SK-N-SH (cell line): ENCODE measurements at regions not wholly inside any gene's neighbourhood (a gene's known extent, or its start where the extent isn't known, plus 50 kb on each side); places are given as distances from the start of the nearest gene placed in this dataset.

Source experiments
- CTCF ChIA-PET: fragments of 300-600, 350-600 bp; formaldehyde crosslinking; extraction: SDS; loops from one replicate; lab custom pipeline; 2021; lab: Yijun Ruan, JAX
- POLR2A ChIA-PET: fragments of 350-600 bp; sonication (Branson Sonifier 250); formaldehyde crosslinking; extraction: SDS; loops from one replicate; lab custom pipeline; 2020; ENCODE audit warnings: antibody characterized with exemption, inconsistent platforms; lab: Yijun Ruan, JAX
- DNase-seq: peaks from one replicate; pipeline ENCODE4 v3.0.0; 2012
- H2AFZ ChIP-seq: fragments of 200-600 bp; sonication (generic); 2 replicates; pipeline ENCODE4 v1.8.1; 2016; ENCODE audit warnings: antibody characterized with exemption, mild to moderate bottlenecking, low read depth
- H3F3A ChIP-seq: fragments of 200-600 bp; sonication (generic); replicated peaks from 2 replicates; pipeline ENCODE3; 2016; ENCODE audit warnings: antibody characterized with exemption, mild to moderate bottlenecking; ENCODE audit not compliant: insufficient read depth
- H3K27ac ChIP-seq, 2 experiments: fragments of 200-500 bp in 1 of 2; fragments of 200-600 bp in 1 of 2; sonication (Bioruptor generic) in 1 of 2; sonication (generic), shearing (Covaris generic) in 1 of 2; 2 replicates each; pipeline versions ENCODE4 v1.5.1 to v1.6.1; 2014 to 2016; ENCODE audit warnings: low read depth in 2 of 2, inconsistent platforms in 1 of 2, low read length in 1 of 2, mild to moderate bottlenecking in 1 of 2, mixed read lengths in 1 of 2
- H3K27me3 ChIP-seq: fragments of 200-600 bp; sonication (generic), shearing (Covaris generic); 2 replicates; pipeline ENCODE4 v1.6.1; 2016; ENCODE audit warnings: mixed run types; ENCODE audit not compliant: insufficient read depth
- H3K36me3 ChIP-seq, 2 experiments: fragments of 200-500 bp in 1 of 2; fragments of 200-600 bp in 1 of 2; sonication (Bioruptor generic) in 1 of 2; sonication (generic) in 1 of 2; replicated peaks in 1 of 2; 2 replicates each; pipeline versions ENCODE3 to v1.5.1; 2014 to 2016; ENCODE audit warnings: low read length in 1 of 2, mild to moderate bottlenecking in 1 of 2; ENCODE audit not compliant: insufficient read depth in 2 of 2, control insufficient read depth in 1 of 2
- H3K4me1 ChIP-seq, 2 experiments: fragments of 200-500 bp in 1 of 2; fragments of 200-600 bp in 1 of 2; sonication (Bioruptor generic) in 1 of 2; sonication (generic), shearing (Covaris generic) in 1 of 2; 2 replicates each; pipeline versions ENCODE4 v1.5.1 to v1.6.1; 2014 to 2016; ENCODE audit warnings: low read depth in 1 of 2, low read length in 1 of 2, mixed run types in 1 of 2; ENCODE audit not compliant: insufficient read depth in 2 of 2, control insufficient read depth in 1 of 2
- H3K4me2 ChIP-seq: fragments of 200-600 bp; sonication (generic), shearing (Covaris generic); 2 replicates; pipeline ENCODE4 v1.6.1; 2017; ENCODE audit warnings: mixed run types
- H3K4me3 ChIP-seq, 2 experiments: fragments of 200-500 bp in 1 of 2; fragments of 200-600 bp in 1 of 2; sonication (Bioruptor generic) in 1 of 2; sonication (generic), shearing (Covaris generic) in 1 of 2; 2 replicates each; pipeline versions ENCODE4 v1.5.1 to v1.8.1; 2014 to 2016; ENCODE audit warnings: low read depth in 2 of 2, inconsistent platforms in 1 of 2, low read length in 1 of 2, mild to moderate bottlenecking in 1 of 2, mixed read lengths in 1 of 2, moderate library complexity in 1 of 2
- H3K79me2 ChIP-seq: fragments of 200-600 bp; sonication (generic); 2 replicates; pipeline ENCODE4 v1.8.1; 2017; ENCODE audit warnings: mild to moderate bottlenecking; ENCODE audit not compliant: insufficient read depth
- H3K9ac ChIP-seq: fragments of 200-600 bp; sonication (generic); 2 replicates; pipeline ENCODE4 v1.6.1; 2017; ENCODE audit warnings: mixed run types
- H3K9me2 ChIP-seq: fragments of 200-600 bp; sonication (generic); 2 replicates; pipeline ENCODE4 v1.6.1; 2017; ENCODE audit warnings: mixed run types
- H3K9me3 ChIP-seq: fragments of 200-600 bp; sonication (generic); 2 replicates; pipeline ENCODE4 v1.6.1; 2017; ENCODE audit warnings: mixed run types, mild to moderate bottlenecking, moderate library complexity
- H4K20me1 ChIP-seq: fragments of 200-600 bp; sonication (generic); 2 replicates; pipeline ENCODE4 v1.6.1; 2017; ENCODE audit warnings: mild to moderate bottlenecking, mixed run types; ENCODE audit not compliant: insufficient read depth
- CHD2 ChIP-seq: fragments of 150-350 bp; IDR thresholded peaks from 2 replicates; pipeline ENCODE4 v1.6.1; 2018; ENCODE audit warnings: low read length; ENCODE audit not compliant: partially characterized antibody
- CTCF ChIP-seq: fragments of 200-600 bp; sonication (generic); IDR thresholded peaks from 2 replicates; pipeline ENCODE4 v1.6.1; 2017; ENCODE audit warnings: antibody characterized with exemption, mild to moderate bottlenecking, moderate library complexity
- ELF1 ChIP-seq: IDR thresholded peaks from 2 replicates; pipeline ENCODE4 v1.4.0; 2012
- EP300 ChIP-seq, 2 experiments: IDR thresholded peaks; 2 replicates each; pipeline versions ENCODE4 v1.4.0 to v1.6.1; 2012; ENCODE audit warnings: borderline replicate concordance in 1 of 2, low read depth in 1 of 2, low read length in 1 of 2
- FOSL2 ChIP-seq: IDR thresholded peaks from 2 replicates; pipeline ENCODE4 v1.4.0; 2012; ENCODE audit warnings: low read depth, mild to moderate bottlenecking, moderate library complexity, borderline replicate concordance
- FOXJ3 ChIP-seq: sonication (generic); formaldehyde crosslinking; IDR thresholded peaks from 2 replicates; pipeline ENCODE4 v1.5.1; 2020; ENCODE audit warnings: mild to moderate bottlenecking, missing genetic modification reagents
- GABPA ChIP-seq: IDR thresholded peaks from 2 replicates; pipeline ENCODE4 v1.4.0; 2012; ENCODE audit warnings: low read depth, mild to moderate bottlenecking
- GATA2 ChIP-seq: sonication (generic); formaldehyde crosslinking; IDR thresholded peaks from 2 replicates; pipeline ENCODE4 v1.5.0; 2020; ENCODE audit warnings: mild to moderate bottlenecking, missing genetic modification reagents
- JUND ChIP-seq: IDR thresholded peaks from 2 replicates; pipeline ENCODE4 v1.4.0; 2012
- MEF2A ChIP-seq: IDR thresholded peaks from 2 replicates; pipeline ENCODE4 v1.4.0; 2012; ENCODE audit warnings: low read depth, borderline replicate concordance
- MXI1 ChIP-seq: IDR thresholded peaks from 2 replicates; pipeline ENCODE4 v1.6.1; 2012; ENCODE audit warnings: mild to moderate bottlenecking, low read depth, low read length, improper control_type of control experiment
- NFIC ChIP-seq: IDR thresholded peaks from 2 replicates; pipeline ENCODE4 v1.4.0; 2012; ENCODE audit warnings: borderline replicate concordance
- NRF1 ChIP-seq: IDR thresholded peaks from 2 replicates; pipeline ENCODE4 v1.6.1; 2012; ENCODE audit warnings: low read depth, mild to moderate bottlenecking, low read length
- POLR2AphosphoS5 ChIP-seq: IDR thresholded peaks from 2 replicates; pipeline ENCODE4 v1.6.1; 2012; ENCODE audit warnings: low read depth, low read length
- RAD21 ChIP-seq: IDR thresholded peaks from 2 replicates; pipeline ENCODE4 v1.6.1; 2012; ENCODE audit warnings: mild to moderate bottlenecking, low read length
- RFX5 ChIP-seq: IDR thresholded peaks from 2 replicates; pipeline ENCODE4 v1.6.1; 2012; ENCODE audit warnings: mild to moderate bottlenecking, improper control_type of control experiment, low read length
- SIN3A ChIP-seq: IDR thresholded peaks from 2 replicates; pipeline ENCODE4 v1.6.1; 2012; ENCODE audit warnings: low read depth, mild to moderate bottlenecking, low read length, moderate library complexity, borderline replicate concordance
- TAF1 ChIP-seq: IDR thresholded peaks from 2 replicates; pipeline ENCODE4 v1.6.1; 2012; ENCODE audit warnings: low read depth, mild to moderate bottlenecking, low read length, moderate library complexity, borderline replicate concordance
- TCF12 ChIP-seq: IDR thresholded peaks from 2 replicates; pipeline ENCODE4 v1.4.0; 2012
- TEAD4 ChIP-seq: IDR thresholded peaks from 2 replicates; pipeline ENCODE4 v1.4.0; 2012; ENCODE audit warnings: mild to moderate bottlenecking, borderline replicate concordance; ENCODE audit not compliant: insufficient read depth
- USF1 ChIP-seq: IDR thresholded peaks from 2 replicates; pipeline ENCODE4 v1.4.0; 2012; ENCODE audit warnings: low read depth, borderline replicate concordance
- WGBS: methylation state at CpG from one replicate; pipeline ENCODE4 v1.1.6; 2017; ENCODE audit warnings: low lambda C conversion rate; 5-methylcytosine and 5-hydroxymethylcytosine counted together
- TF ChIP-seq, protein P1 (sequence below): fragments of 150-350 bp; IDR thresholded peaks from 2 replicates; pipeline ENCODE4 v1.6.1; 2016; ENCODE audit warnings: mild to moderate bottlenecking, low read depth, low read length
- TF ChIP-seq, protein P2 (sequence below): IDR thresholded peaks from 2 replicates; pipeline ENCODE4 v1.4.0; 2012; ENCODE audit warnings: low read depth, borderline replicate concordance
- TF ChIP-seq, protein P3 (sequence below): fragments of 150-350 bp; IDR thresholded peaks from 2 replicates; pipeline ENCODE4 v1.6.1; 2017; ENCODE audit warnings: antibody characterized with exemption, low read length, low read depth, borderline replicate concordance

GRCh38 chr9:30160570-30160969 lies 2223.9 kb upstream of the ACO1 start:
- Histone ChIP-seq H3K9me3 (no peaks in the 10 kb centered on the region), H3K9ac (no peak overlapping the region), H3K79me2 (no peaks in the 10 kb centered on the region), H3K4me1 (no peaks in the 10 kb centered on the region), H3K27me3 (no peaks in the 10 kb centered on the region), H3K9me2 (no peaks in the 10 kb centered on the region), H2AFZ (no peak overlapping the region), H4K20me1 (no peaks in the 10 kb centered on the region), H3K27ac (no peak overlapping the region), H3F3A (no peaks in the 10 kb centered on the region), H3K4me2 (no peak overlapping the region), H3K4me3 (no peak overlapping the region), H3K36me3 (no peaks in the 10 kb centered on the region)
- DNase-seq, result no peak
- ChIA-PET POLR2A (no interaction called here), CTCF (interaction anchor here (1.0 kb wide), 1 partner anchor 16 kb away, joined by 3 read pairs; no protein-coding TSS in a partner anchor)
- TF ChIP-seq NFIC, result no peak
- no peak for TF ChIP-seq CHD2
- no peak for TF ChIP-seq TEAD4
- TF ChIP-seq GATA2 (CRISPR knock-in tag), result no peak
- TF ChIP-seq, protein P1, sequence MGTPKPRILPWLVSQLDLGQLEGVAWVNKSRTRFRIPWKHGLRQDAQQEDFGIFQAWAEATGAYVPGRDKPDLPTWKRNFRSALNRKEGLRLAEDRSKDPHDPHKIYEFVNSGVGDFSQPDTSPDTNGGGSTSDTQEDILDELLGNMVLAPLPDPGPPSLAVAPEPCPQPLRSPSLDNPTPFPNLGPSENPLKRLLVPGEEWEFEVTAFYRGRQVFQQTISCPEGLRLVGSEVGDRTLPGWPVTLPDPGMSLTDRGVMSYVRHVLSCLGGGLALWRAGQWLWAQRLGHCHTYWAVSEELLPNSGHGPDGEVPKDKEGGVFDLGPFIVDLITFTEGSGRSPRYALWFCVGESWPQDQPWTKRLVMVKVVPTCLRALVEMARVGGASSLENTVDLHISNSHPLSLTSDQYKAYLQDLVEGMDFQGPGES, result no peak
- no peak for TF ChIP-seq MXI1
- no peak for TF ChIP-seq FOXJ3 (CRISPR knock-in tag)
- no peak for TF ChIP-seq FOSL2
- no peak for TF ChIP-seq ELF1
- TF ChIP-seq MEF2A, result no peak
- TF ChIP-seq GABPA, result no peak
- TF ChIP-seq, protein P2, sequence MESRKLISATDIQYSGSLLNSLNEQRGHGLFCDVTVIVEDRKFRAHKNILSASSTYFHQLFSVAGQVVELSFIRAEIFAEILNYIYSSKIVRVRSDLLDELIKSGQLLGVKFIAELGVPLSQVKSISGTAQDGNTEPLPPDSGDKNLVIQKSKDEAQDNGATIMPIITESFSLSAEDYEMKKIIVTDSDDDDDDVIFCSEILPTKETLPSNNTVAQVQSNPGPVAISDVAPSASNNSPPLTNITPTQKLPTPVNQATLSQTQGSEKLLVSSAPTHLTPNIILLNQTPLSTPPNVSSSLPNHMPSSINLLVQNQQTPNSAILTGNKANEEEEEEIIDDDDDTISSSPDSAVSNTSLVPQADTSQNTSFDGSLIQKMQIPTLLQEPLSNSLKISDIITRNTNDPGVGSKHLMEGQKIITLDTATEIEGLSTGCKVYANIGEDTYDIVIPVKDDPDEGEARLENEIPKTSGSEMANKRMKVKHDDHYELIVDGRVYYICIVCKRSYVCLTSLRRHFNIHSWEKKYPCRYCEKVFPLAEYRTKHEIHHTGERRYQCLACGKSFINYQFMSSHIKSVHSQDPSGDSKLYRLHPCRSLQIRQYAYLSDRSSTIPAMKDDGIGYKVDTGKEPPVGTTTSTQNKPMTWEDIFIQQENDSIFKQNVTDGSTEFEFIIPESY, result no peak
- no peak for TF ChIP-seq TAF1
- TF ChIP-seq RAD21, result no peak
- TF ChIP-seq TCF12, result no peak
- TF ChIP-seq SIN3A, result no peak
- 66% methylated on average over 7 of the region's 7 CpGs for WGBS

GRCh38 chr9:30172206-30172605 lies 2212.2 kb upstream of the ACO1 start:
- Histone ChIP-seq H3K36me3 (no peaks in the 10 kb centered on the region), H3K27ac (peak overlapping the region in 1 of 2 experiments; percentile 33; a peak in 1 of 4 replicates), H3K9me2 (no peaks in the 10 kb centered on the region), H3K9ac (no peak overlapping the region), H3K9me3 (peaks cover 10% of the 10 kb centered on the region; the same call in 1 of the 2 replicates), H3F3A (no peaks in the 10 kb centered on the region), H3K79me2 (no peaks in the 10 kb centered on the region), H3K4me3 (no peak overlapping the region), H3K4me2 (no peak overlapping the region), H2AFZ (peak overlapping the region; percentile 16), H4K20me1 (no peaks in the 10 kb centered on the region), H3K27me3 (no peaks in the 10 kb centered on the region), H3K4me1 (no peaks in the 10 kb centered on the region)
- 78% methylated on average over 1 of the region's 1 CpG for WGBS
- POLR2A ChIA-PET, result no interaction called here
- CTCF ChIA-PET, result no interaction called here
- DNase-seq, result no peak
- TF ChIP-seq, protein P3, sequence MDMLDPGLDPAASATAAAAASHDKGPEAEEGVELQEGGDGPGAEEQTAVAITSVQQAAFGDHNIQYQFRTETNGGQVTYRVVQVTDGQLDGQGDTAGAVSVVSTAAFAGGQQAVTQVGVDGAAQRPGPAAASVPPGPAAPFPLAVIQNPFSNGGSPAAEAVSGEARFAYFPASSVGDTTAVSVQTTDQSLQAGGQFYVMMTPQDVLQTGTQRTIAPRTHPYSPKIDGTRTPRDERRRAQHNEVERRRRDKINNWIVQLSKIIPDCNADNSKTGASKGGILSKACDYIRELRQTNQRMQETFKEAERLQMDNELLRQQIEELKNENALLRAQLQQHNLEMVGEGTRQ, result no peak
- TF ChIP-seq JUND (no peak), RAD21 (no peak), POLR2AphosphoS5 (no peak), RFX5 (no peak), MXI1 (no peak), TCF12 (no peak), EP300 (IDR thresholded peaks at IDR 0.05; ENCODE audit: borderline replicate concordance in 1 of 2, low read depth in 1 of 2, low read length in 1 of 2) (no peak), CTCF (no peak), USF1 (no peak), FOSL2 (no peak), NFIC (no peak), NRF1 (no peak)
